ENCODE measurements at regions not wholly inside any gene's neighbourhood (a gene's known extent, or its start where the extent isn't known, plus 50 kb on each side); places are given as distances from the start of the nearest gene placed in this dataset.

DNA sequence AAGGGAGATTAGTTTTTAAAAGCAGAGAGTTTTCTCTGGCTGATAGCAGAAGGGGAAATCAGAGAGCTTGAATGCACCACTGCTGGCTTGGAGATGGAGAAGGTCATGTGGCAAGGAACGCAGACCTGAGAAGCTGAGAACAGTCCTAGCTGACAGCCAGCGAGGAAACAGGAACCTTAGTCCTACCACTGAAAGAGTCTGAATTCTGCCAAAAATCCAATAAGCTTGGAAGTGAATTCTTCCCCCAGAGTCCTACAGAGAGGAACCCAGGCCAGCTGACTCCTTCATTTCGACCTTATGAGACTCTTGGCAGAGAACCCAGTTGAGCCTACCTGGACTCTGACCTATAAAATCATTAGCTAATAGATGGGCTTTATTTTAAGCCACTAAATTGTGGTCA, 371.9 kb upstream of the TNP1 start:
- H3K4me1 ChIP-seq (ENCODE audit: control insufficient read depth in 1 of 2, extremely low read depth in 1 of 2, insufficient read depth in 2 of 2, low read length in 2 of 2) = no peaks in the 10 kb centered on the region
- CTCF ChIA-PET = no interaction called here
- Mint-ChIP-seq H3K27me3 (peaks cover 3 to 4% of the 10 kb centered on the region in 2 donors), H3K36me3 (no peaks in the 10 kb centered on the region), H3K4me1 (no peaks in the 10 kb centered on the region), H3K27ac (no peak overlapping the region), H3K9me3 (peaks cover 2 to 4% (median 2%) of the 10 kb centered on the region in 3 donors), H3K4me3 (no peak overlapping the region)
- no peak for DNase-seq
- H3K4me3 ChIP-seq (ENCODE audit: control insufficient read depth in 1 of 2, extremely low read depth in 1 of 2, low read length in 1 of 2) = no peak overlapping the region
- no peaks in the 10 kb centered on the region for H3K36me3 ChIP-seq (ENCODE audit: control insufficient read depth in 2 of 2, extremely low read depth in 1 of 2, insufficient read depth in 1 of 2, low read length in 1 of 2)
- no peaks in the 10 kb centered on the region for H3K27me3 ChIP-seq (replicated peaks in 1 of 2; ENCODE audit: control insufficient read depth in 2 of 2, extremely low read depth in 1 of 2, insufficient read depth in 2 of 2, low read length in 1 of 2)
- H3K27ac ChIP-seq (ENCODE audit: low read length) = no peak overlapping the region
- H3K9me3 ChIP-seq = no peaks in the 10 kb centered on the region
- no peak for ATAC-seq (replicated peaks in 1 of 4)
- POLR2A ChIA-PET = interaction anchor here in 1 of 2 donors (0.6 kb wide), 1 partner anchor 37 kb away, joined by 3 read pairs; no protein-coding TSS in a partner anchor
- WGBS (ENCODE audit: insufficient coverage) = 69% methylated on average over 2 of the region's 3 CpGs

DNA sequence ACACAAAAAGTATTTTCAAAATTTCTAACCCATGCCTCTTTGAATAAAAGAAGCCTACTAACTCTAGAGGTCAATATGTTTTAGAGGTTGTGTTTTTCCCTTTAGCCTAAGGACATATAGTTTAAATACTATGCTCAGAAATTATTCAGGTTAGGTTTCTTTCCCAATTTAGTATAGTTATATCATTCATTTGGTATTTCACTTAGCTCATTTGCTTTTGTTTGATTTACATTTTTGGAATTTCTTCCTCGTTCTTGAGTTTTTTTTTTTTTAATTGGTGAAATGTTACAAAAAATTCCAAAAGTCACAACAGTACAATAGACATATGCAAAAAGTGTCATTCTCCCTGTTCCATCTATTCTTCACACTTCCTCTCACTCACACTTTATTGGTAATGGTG, 371.3 kb upstream of the TNP1 start:
- no peaks in the 10 kb centered on the region for H3K27me3 ChIP-seq (replicated peaks in 1 of 2; ENCODE audit: control insufficient read depth in 2 of 2, extremely low read depth in 1 of 2, insufficient read depth in 2 of 2, low read length in 1 of 2)
- H3K4me3 ChIP-seq (ENCODE audit: control insufficient read depth in 1 of 2, extremely low read depth in 1 of 2, low read length in 1 of 2) = no peak overlapping the region
- ChIA-PET POLR2A (no interaction called here), CTCF (no interaction called here)
- no CpG with 5 or more reads among the region's 1 CpG for WGBS (ENCODE audit: insufficient coverage)
- H3K36me3 ChIP-seq (ENCODE audit: control insufficient read depth in 2 of 2, extremely low read depth in 1 of 2, insufficient read depth in 1 of 2, low read length in 1 of 2) = no peaks in the 10 kb centered on the region
- H3K4me1 ChIP-seq (ENCODE audit: control insufficient read depth in 1 of 2, extremely low read depth in 1 of 2, insufficient read depth in 2 of 2, low read length in 2 of 2) = no peaks in the 10 kb centered on the region
- ATAC-seq (replicated peaks in 1 of 4) (no peak), DNase-seq (no peak)
- no peak overlapping the region for H3K27ac ChIP-seq (ENCODE audit: low read length)
- Mint-ChIP-seq H3K27ac (no peak overlapping the region), H3K36me3 (no peaks in the 10 kb centered on the region), H3K4me3 (no peak overlapping the region), H3K9me3 (no peaks in the 10 kb centered on the region), H3K4me1 (no peaks in the 10 kb centered on the region), H3K27me3 (peaks cover under 1 to 4% of the 10 kb centered on the region in 2 donors)
- no peaks in the 10 kb centered on the region for H3K9me3 ChIP-seq

DNA sequence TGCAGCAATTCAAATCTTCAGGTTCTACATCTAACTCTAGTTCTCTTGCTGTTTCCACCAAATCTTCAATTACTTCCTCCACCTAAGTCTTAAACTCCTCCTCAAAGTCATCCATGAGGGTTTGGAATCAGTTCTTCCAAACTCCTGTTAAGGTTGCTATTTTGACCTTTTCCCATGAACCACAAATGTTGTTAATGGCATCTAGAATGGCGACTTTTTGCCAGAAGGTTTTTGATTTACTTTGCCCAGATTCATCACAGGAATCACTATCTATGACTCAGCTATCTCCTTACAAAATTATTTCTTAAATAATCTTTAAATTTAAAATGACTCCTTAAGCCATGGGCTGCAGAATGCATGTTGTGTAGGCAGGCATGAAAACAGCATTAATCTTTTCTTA, 368.9 kb upstream of the TNP1 start:
- Histone ChIP-seq H3K36me3 (ENCODE audit: control insufficient read depth in 2 of 2, extremely low read depth in 1 of 2, insufficient read depth in 1 of 2, low read length in 1 of 2) (no peaks in the 10 kb centered on the region), H3K4me3 (ENCODE audit: control insufficient read depth in 1 of 2, extremely low read depth in 1 of 2, low read length in 1 of 2) (no peak overlapping the region), H3K9me3 (no peaks in the 10 kb centered on the region), H3K27me3 (replicated peaks in 1 of 2; ENCODE audit: control insufficient read depth in 2 of 2, extremely low read depth in 1 of 2, insufficient read depth in 2 of 2, low read length in 1 of 2) (no peaks in the 10 kb centered on the region), H3K4me1 (ENCODE audit: control insufficient read depth in 1 of 2, extremely low read depth in 1 of 2, insufficient read depth in 2 of 2, low read length in 2 of 2) (no peaks in the 10 kb centered on the region), H3K27ac (ENCODE audit: low read length) (no peak overlapping the region)
- Mint-ChIP-seq H3K9me3 (no peaks in the 10 kb centered on the region), H3K27me3 (peaks cover 0 to 2% of the 10 kb centered on the region in 2 donors), H3K4me1 (peaks cover 0 to under 1% (median under 1%) of the 10 kb centered on the region in 3 donors), H3K4me3 (no peak overlapping the region), H3K36me3 (no peaks in the 10 kb centered on the region), H3K27ac (no peak overlapping the region)
- DNase-seq = no peak
- no CpG with 5 or more reads among the region's 1 CpG for WGBS (ENCODE audit: insufficient coverage)
- no peak for ATAC-seq (replicated peaks in 1 of 4)
- CTCF ChIA-PET = no interaction called here
- POLR2A ChIA-PET = no interaction called here

DNA sequence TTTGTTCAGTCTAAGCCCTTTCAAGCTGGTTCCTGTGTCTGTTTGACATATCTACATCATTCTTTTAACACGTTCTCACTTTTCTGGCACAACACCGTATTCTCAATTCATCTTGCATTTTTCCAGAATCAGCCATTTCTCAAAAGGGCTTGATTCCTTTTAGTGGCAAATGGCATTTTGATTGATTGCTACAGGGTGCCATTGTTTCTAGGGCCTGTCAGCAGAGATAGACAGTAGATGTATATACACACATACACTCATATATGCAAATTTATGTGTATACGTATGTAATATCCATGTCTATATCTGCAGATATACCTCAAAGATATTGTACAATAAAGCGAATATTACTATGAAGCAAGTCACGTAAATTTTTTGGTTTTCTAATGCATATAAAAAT, 367.9 kb upstream of the TNP1 start:
- no peaks in the 10 kb centered on the region for H3K9me3 ChIP-seq
- no peak overlapping the region for H3K4me3 ChIP-seq (ENCODE audit: control insufficient read depth in 1 of 2, extremely low read depth in 1 of 2, low read length in 1 of 2)
- CTCF ChIA-PET = no interaction called here
- no peak overlapping the region for H3K27ac ChIP-seq (ENCODE audit: low read length)
- H3K4me1 ChIP-seq (ENCODE audit: control insufficient read depth in 1 of 2, extremely low read depth in 1 of 2, insufficient read depth in 2 of 2, low read length in 2 of 2) = no peaks in the 10 kb centered on the region
- H3K4me1 Mint-ChIP-seq = peaks cover 9 to 10% (median 9%) of the 10 kb centered on the region in 3 donors
- ATAC-seq (replicated peaks in 1 of 4) = no peak
- no CpG with 5 or more reads among the region's 5 CpGs for WGBS (ENCODE audit: insufficient coverage)
- H3K9me3 Mint-ChIP-seq = no peaks in the 10 kb centered on the region
- H3K27ac Mint-ChIP-seq = no peak overlapping the region
- POLR2A ChIA-PET = no interaction called here
- no peak overlapping the region for H3K4me3 Mint-ChIP-seq
- peaks cover 0 to 2% of the 10 kb centered on the region in 2 donors for H3K27me3 Mint-ChIP-seq
- H3K36me3 ChIP-seq (ENCODE audit: control insufficient read depth in 2 of 2, extremely low read depth in 1 of 2, insufficient read depth in 1 of 2, low read length in 1 of 2) = no peaks in the 10 kb centered on the region
- no peak for DNase-seq
- H3K27me3 ChIP-seq (replicated peaks in 1 of 2; ENCODE audit: control insufficient read depth in 2 of 2, extremely low read depth in 1 of 2, insufficient read depth in 2 of 2, low read length in 1 of 2) = no peaks in the 10 kb centered on the region
- no peaks in the 10 kb centered on the region for H3K36me3 Mint-ChIP-seq

DNA sequence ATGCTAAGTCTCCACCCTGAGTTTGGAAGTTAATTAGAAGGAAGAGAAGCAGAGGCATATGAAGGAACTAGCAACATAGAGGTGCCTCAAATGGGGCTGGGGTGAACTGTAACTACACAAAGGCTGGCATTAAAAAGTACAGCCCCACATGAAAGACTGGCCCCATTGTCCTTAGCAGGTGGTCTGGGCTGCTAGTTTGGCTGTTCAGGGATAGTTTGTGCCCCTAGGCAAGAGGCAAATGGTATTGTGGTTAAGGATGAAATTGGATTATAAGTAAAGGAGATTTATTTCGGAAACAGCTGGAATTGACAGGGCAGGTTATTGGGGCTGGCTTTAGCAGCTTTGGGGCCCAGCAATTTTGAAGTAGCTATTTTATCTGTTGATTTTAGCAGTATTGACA, 365.7 kb upstream of the TNP1 start:
- Histone ChIP-seq H3K4me1 (ENCODE audit: control insufficient read depth in 1 of 2, extremely low read depth in 1 of 2, insufficient read depth in 2 of 2, low read length in 2 of 2) (no peaks in the 10 kb centered on the region), H3K27ac (ENCODE audit: low read length) (no peak overlapping the region), H3K36me3 (ENCODE audit: control insufficient read depth in 2 of 2, extremely low read depth in 1 of 2, insufficient read depth in 1 of 2, low read length in 1 of 2) (no peaks in the 10 kb centered on the region), H3K27me3 (replicated peaks in 1 of 2; ENCODE audit: control insufficient read depth in 2 of 2, extremely low read depth in 1 of 2, insufficient read depth in 2 of 2, low read length in 1 of 2) (no peaks in the 10 kb centered on the region), H3K4me3 (ENCODE audit: control insufficient read depth in 1 of 2, extremely low read depth in 1 of 2, low read length in 1 of 2) (no peak overlapping the region), H3K9me3 (no peaks in the 10 kb centered on the region)
- ChIA-PET POLR2A (no interaction called here), CTCF (interaction anchor here in 1 of 2 donors (0.5 kb wide), 1 partner anchor 693 kb away, joined by 4 read pairs; no protein-coding TSS in a partner anchor)
- WGBS (ENCODE audit: insufficient coverage) = 45% methylated on average over 1 of the region's 1 CpG
- Mint-ChIP-seq H3K27me3 (peaks cover 0 to 2% of the 10 kb centered on the region in 2 donors), H3K4me3 (no peak overlapping the region), H3K4me1 (peaks cover 15 to 16% (median 15%) of the 10 kb centered on the region in 3 donors), H3K36me3 (no peaks in the 10 kb centered on the region), H3K27ac (no peak overlapping the region), H3K9me3 (no peaks in the 10 kb centered on the region)
- ATAC-seq (replicated peaks in 1 of 4) = no peak
- DNase-seq = no peak

DNA sequence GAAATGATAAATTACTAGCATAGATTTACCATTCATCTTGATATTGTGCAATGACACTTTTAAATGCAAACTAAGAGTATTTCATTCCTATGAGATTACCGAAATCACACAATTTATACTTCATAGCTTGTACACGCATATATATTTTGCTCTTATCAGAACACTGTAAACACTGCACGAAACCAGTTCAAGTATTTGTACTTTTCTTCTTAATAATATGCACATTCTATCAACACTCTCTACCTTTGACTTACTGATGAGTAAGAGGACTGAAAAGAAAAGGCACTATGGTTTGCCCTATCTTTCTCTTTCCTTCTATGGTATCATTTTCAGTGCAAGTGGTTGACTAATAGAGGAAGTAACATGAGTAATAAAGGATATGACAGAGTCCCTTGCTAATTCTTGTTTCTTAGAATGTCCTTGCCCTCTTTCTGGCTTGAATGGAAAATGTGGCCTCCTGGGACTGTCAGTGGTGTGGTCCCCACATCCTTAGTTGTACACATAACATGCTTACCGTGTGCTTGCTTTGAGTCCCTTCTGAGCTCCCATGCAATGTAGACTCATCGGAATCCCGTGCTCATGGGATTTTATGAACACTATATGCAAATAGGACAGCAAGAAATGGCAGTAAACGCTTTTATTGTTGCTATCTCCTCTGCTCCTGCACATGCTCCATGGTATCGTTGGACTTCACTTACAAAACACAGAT, 363.5 kb upstream of the TNP1 start:
- no peaks in the 10 kb centered on the region for H3K36me3 ChIP-seq (ENCODE audit: control insufficient read depth in 2 of 2, extremely low read depth in 1 of 2, insufficient read depth in 1 of 2, low read length in 1 of 2)
- POLR2A ChIA-PET = no interaction called here

More for the DNA sequence above, 363.5 kb upstream of the TNP1 start:
- H3K4me3 ChIP-seq (ENCODE audit: control insufficient read depth in 1 of 2, extremely low read depth in 1 of 2, low read length in 1 of 2) = no peak overlapping the region
- H3K27me3 ChIP-seq (replicated peaks in 1 of 2; ENCODE audit: control insufficient read depth in 2 of 2, extremely low read depth in 1 of 2, insufficient read depth in 2 of 2, low read length in 1 of 2) = no peaks in the 10 kb centered on the region
- DNase-seq (no peak), ATAC-seq (replicated peaks in 1 of 4) (peak in 3 of 4 experiments; percentile 30 to 59 (median 34))
- H3K4me1 Mint-ChIP-seq = peaks cover 15 to 16% (median 15%) of the 10 kb centered on the region in 3 donors
- H3K4me3 Mint-ChIP-seq = no peak overlapping the region
- H3K4me1 ChIP-seq (ENCODE audit: control insufficient read depth in 1 of 2, extremely low read depth in 1 of 2, insufficient read depth in 2 of 2, low read length in 2 of 2) = no peaks in the 10 kb centered on the region
- H3K27ac ChIP-seq (ENCODE audit: low read length) = no peak overlapping the region
- H3K27me3 Mint-ChIP-seq = no peaks in the 10 kb centered on the region
- H3K27ac Mint-ChIP-seq = peak overlapping the region in 1 of 2 donors; percentile 44
- WGBS (ENCODE audit: insufficient coverage) = 24% methylated on average over 4 of the region's 8 CpGs
- no peaks in the 10 kb centered on the region for H3K9me3 Mint-ChIP-seq
- no peaks in the 10 kb centered on the region for H3K9me3 ChIP-seq
- CTCF ChIA-PET = no interaction called here
- no peaks in the 10 kb centered on the region for H3K36me3 Mint-ChIP-seq
